ENCODE measurements at regions not wholly inside any gene's neighbourhood (a gene's known extent, or its start where the extent isn't known, plus 50 kb on each side); places are given as distances from the start of the nearest gene placed in this dataset.

DNA sequence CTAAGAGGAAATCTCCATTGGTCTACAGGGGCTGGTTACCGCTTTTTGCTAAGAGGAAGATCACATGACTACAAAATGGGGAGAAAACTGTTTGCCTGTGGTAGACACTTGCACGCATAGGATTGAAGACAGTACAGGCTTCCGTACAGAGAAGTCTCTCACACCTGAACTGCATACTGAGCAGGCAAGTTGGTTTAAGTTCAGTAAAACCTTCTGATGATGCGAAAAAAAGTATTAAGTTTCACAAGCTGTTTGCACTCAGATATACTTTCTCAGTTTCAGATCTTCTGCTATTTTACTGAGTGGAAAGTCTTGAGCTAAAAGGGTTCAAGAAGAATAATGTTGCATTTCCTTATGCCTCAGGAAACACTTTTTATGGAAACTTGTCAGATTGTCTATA lies 292.2 kb upstream of the MC4R start:
- ChIA-PET POLR2A (ENCODE audit: low non-redundant PET) (no interaction called here), CTCF (no interaction called here)
- no peak for TF ChIP-seq EZH2 (IDR thresholded peaks at IDR 0.05; ENCODE audit: borderline replicate concordance, low read depth, low read length, poor library complexity, severe bottlenecking)
- TF ChIP-seq, protein P1, sequence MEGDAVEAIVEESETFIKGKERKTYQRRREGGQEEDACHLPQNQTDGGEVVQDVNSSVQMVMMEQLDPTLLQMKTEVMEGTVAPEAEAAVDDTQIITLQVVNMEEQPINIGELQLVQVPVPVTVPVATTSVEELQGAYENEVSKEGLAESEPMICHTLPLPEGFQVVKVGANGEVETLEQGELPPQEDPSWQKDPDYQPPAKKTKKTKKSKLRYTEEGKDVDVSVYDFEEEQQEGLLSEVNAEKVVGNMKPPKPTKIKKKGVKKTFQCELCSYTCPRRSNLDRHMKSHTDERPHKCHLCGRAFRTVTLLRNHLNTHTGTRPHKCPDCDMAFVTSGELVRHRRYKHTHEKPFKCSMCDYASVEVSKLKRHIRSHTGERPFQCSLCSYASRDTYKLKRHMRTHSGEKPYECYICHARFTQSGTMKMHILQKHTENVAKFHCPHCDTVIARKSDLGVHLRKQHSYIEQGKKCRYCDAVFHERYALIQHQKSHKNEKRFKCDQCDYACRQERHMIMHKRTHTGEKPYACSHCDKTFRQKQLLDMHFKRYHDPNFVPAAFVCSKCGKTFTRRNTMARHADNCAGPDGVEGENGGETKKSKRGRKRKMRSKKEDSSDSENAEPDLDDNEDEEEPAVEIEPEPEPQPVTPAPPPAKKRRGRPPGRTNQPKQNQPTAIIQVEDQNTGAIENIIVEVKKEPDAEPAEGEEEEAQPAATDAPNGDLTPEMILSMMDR (conservative IDR thresholded peaks at IDR 0.05; ENCODE audit: low read depth, low read length), result no peak
- no peaks in the 10 kb centered on the region for H3K27me3 ChIP-seq (replicated peaks; ENCODE audit: insufficient read depth, low read depth, low read length, poor library complexity)
- H3K27ac ChIP-seq (ENCODE audit: low read depth, low read length, poor library complexity, severe bottlenecking), result no peak overlapping the region
- no peaks in the 10 kb centered on the region for H3K9me3 ChIP-seq (ENCODE audit: low read depth, low read length, poor library complexity, severe bottlenecking)
- no peaks in the 10 kb centered on the region for H3K4me1 ChIP-seq (ENCODE audit: insufficient read depth, low read length, poor library complexity, severe bottlenecking)
- H3K36me3 ChIP-seq (ENCODE audit: insufficient read depth, low read length, poor library complexity, severe bottlenecking), result no peaks in the 10 kb centered on the region
- BruUV-seq (replicated peaks), result no TSS peak
- DNase-seq (ENCODE audit: low spot score), result no peak
- no peak overlapping the region for H3K4me3 ChIP-seq (ENCODE audit: low read depth, low read length, poor library complexity, severe bottlenecking)
- intact Hi-C loops (cut with micrococcal nuclease; ENCODE audit: unreplicated experiment), result no loop called here

DNA sequence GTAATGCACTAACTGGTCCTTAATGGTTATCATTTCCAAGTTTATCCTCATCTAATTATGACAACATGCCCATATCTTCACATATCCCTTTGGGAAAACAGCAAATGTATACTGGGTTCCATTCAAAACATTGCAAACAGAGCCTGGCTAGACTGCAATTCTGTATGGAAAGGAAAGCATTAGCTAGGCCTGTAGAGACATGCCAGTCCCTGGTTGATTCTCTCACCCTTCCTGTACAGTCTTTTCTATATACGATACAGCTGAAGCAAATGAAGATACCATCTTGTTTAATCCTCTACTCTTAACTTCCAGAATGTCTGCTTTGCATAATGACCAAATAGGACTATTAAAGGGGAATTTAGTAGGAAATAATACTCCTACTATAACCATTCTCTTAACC lies 294.4 kb upstream of the MC4R start:
- DNase-seq (ENCODE audit: low spot score), result no peak
- H3K4me3 ChIP-seq (ENCODE audit: low read depth, low read length, poor library complexity, severe bottlenecking), result no peak overlapping the region
- H3K27me3 ChIP-seq (replicated peaks; ENCODE audit: insufficient read depth, low read depth, low read length, poor library complexity), result no peaks in the 10 kb centered on the region
- H3K9me3 ChIP-seq (ENCODE audit: low read depth, low read length, poor library complexity, severe bottlenecking), result no peaks in the 10 kb centered on the region
- no peaks in the 10 kb centered on the region for H3K36me3 ChIP-seq (ENCODE audit: insufficient read depth, low read length, poor library complexity, severe bottlenecking)
- intact Hi-C loops (cut with micrococcal nuclease; ENCODE audit: unreplicated experiment), result no loop called here
- no TSS peak for BruUV-seq (replicated peaks)
- no peak for TF ChIP-seq EZH2 (IDR thresholded peaks at IDR 0.05; ENCODE audit: borderline replicate concordance, low read depth, low read length, poor library complexity, severe bottlenecking)
- TF ChIP-seq, protein P1 (conservative IDR thresholded peaks at IDR 0.05; ENCODE audit: low read depth, low read length), result no peak
- no peak overlapping the region for H3K27ac ChIP-seq (ENCODE audit: low read depth, low read length, poor library complexity, severe bottlenecking)
- H3K4me1 ChIP-seq (ENCODE audit: insufficient read depth, low read length, poor library complexity, severe bottlenecking), result no peaks in the 10 kb centered on the region
- ChIA-PET POLR2A (ENCODE audit: low non-redundant PET) (no interaction called here), CTCF (no interaction called here)

DNA sequence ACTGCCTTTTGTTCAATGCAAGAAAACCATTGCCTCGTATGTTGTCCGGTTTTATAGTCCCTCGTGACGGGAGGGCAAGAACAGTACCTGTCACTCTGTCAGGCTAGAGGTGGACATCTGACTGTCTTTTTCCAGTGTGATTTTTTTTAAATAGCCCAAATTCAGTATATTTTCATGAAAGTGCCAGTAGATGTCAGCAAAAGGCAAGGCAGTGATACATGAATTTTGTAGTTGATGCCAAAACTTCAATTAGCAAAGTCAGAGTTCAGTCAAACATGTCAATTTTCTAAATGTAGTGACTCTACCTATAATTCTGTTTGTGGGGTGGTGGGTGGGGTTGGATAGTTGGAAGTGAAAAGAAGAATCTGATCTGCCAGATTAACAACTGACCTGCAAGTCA lies 296.0 kb upstream of the MC4R start:
- Histone ChIP-seq H3K9me3 (ENCODE audit: low read depth, low read length, poor library complexity, severe bottlenecking) (no peaks in the 10 kb centered on the region), H3K27me3 (replicated peaks; ENCODE audit: insufficient read depth, low read depth, low read length, poor library complexity) (no peaks in the 10 kb centered on the region), H3K4me3 (ENCODE audit: low read depth, low read length, poor library complexity, severe bottlenecking) (no peak overlapping the region), H3K4me1 (ENCODE audit: insufficient read depth, low read length, poor library complexity, severe bottlenecking) (no peaks in the 10 kb centered on the region), H3K27ac (ENCODE audit: low read depth, low read length, poor library complexity, severe bottlenecking) (no peak overlapping the region), H3K36me3 (ENCODE audit: insufficient read depth, low read length, poor library complexity, severe bottlenecking) (no peaks in the 10 kb centered on the region)
- TF ChIP-seq, protein P1 (conservative IDR thresholded peaks at IDR 0.05; ENCODE audit: low read depth, low read length), result no peak
- no peak for TF ChIP-seq EZH2 (IDR thresholded peaks at IDR 0.05; ENCODE audit: borderline replicate concordance, low read depth, low read length, poor library complexity, severe bottlenecking)
- no TSS peak for BruUV-seq (replicated peaks)
- intact Hi-C loops (cut with micrococcal nuclease; ENCODE audit: unreplicated experiment), result no loop called here
- ChIA-PET CTCF (no interaction called here), POLR2A (ENCODE audit: low non-redundant PET) (no interaction called here)
- no peak for DNase-seq (ENCODE audit: low spot score)

Measured in A673 (cell line).